Frontal cortex (tissue), 3 donors: ENCODE measurements at regions not wholly inside any gene's neighbourhood (a gene's known extent, or its start where the extent isn't known, plus 50 kb on each side); places are given as distances from the start of the nearest gene placed in this dataset.

ENCODE experiments used
- DNase-seq, 2 donors: peaks; one replicate each; pipeline ENCODE4 v3.0.0; 2012; ENCODE audit warnings: low spot score in 2 of 2
- FAIRE-seq: peaks from 2 replicates; lab custom pipeline; 2012; peaks lifted over from hg19 to GRCh38; lab: Jason Lieb, UNC
- donor health status: control.
- donor health status: control.
- donor health status: control.

DNA sequence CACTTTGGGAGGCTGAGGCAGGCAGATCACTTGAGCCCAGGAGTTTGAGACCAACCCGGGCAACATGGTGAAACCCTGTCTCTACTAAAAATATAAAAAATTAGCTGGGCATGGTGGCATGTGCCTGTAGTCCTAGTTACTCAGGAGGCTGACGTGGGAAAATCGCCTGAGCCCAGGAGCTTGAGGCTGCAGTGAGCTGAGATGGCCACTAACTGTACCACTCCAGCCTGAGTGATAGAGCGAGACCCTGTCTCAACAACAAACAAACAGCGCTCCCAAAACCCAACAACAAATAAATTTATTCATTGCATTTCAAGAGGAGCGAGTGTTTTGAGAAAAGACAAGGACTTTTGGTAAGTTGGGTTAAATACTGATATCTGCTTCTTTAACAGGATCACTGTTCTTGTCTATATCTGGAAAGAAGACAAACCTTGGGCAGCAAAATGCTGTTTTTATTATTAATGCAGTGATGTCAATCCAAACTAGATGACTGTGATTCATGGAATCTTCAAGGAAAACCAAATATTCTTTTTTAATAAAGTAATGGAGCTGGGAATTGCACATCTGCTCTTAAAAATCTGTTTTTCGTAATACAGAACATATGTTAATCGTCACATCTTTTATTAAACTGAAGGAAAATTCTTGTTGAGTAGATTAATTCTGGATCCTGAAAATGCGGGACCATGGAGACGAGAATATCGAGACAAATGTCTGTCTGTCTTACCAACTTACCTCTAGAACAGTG is 90.8 kb upstream of the LIMCH1 start:
- FAIRE-seq: no peak
- DNase-seq: no peak

DNA sequence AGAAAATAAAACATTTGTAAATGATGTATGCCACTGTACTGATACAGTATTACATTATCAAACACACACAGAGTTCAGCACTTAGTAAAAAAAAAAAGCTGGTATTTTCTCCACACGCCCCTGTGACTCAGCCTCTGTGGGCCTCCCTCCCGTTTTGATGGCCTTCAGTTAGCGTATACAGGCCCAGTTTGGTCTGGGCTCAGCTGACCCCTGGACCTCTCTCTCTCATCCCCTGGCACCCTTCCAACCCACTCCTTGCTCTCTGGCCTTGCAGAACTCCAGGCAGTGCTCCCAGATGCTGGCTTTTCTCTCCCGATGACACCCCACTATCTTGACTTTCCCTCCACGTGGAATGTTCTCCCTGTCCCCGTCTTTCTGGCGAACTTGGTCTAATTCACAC is 89.0 kb upstream of the LIMCH1 start:
- no peak for FAIRE-seq
- DNase-seq: no peak

GRCh38 chr4:41451961-41452360 is 86.0 kb upstream of the LIMCH1 start:
- no peak for FAIRE-seq
- DNase-seq: no peak

- no peak for DNase-seq
- FAIRE-seq: no peak
These were observed 85.3 kb upstream of the LIMCH1 start for GRCh38 chr4:41452484-41453225.

- DNase-seq (no peak), FAIRE-seq (no peak)
These were observed 83.5 kb upstream of the LIMCH1 start for GRCh38 chr4:41454423-41454822.

DNA sequence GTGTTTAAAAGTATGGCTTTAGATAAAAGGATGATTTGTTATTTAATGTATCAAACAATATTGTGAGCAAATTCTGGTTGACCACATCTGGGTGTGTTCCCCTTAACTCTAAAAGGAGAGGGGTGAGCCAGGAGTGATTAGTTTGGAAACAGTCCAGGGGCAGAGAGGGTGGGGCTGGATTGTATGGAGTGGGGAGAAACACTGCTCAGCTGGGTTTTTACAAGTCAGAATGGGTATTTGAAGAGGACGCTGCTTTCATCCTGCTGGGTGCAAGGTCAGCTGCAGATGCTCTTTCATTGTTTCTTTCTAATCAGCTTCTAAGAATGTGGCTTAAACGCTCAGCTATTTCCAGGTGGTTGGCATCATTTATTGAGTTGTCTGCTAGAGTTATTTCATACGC is 82.8 kb upstream of the LIMCH1 start:
- DNase-seq (no peak), FAIRE-seq (no peak)

DNA sequence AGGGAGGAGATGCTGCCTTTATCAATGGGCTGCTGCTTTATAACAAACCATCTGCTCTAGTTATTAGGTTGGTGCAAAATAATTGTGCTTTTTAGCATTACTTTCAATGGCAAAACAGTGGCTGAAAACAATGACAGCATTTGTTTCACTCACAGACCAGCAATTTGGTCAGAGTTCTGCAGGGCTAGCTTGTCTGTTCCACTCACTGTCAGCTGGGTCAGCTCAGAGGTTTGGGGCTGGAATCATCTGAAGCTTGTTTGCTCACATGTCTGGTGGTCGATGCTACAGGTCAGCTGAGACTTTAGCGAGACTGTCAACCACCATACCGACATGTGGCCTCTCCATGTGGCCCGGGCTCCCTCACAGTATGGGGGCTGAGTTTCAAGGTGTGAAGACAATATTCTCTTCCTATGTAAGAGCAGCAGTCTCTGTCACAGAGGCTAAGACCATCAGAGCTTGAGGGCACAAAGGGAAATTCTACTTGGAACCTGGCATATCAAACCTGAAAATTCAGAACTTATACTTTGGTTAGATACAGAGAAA is 81.3 kb upstream of the LIMCH1 start:
- FAIRE-seq: no peak
- DNase-seq: no peak

GRCh38 chr4:41458689-41459088 is 79.3 kb upstream of the LIMCH1 start:
- DNase-seq (no peak), FAIRE-seq (no peak)

- FAIRE-seq (no peak), DNase-seq (no peak)
These were observed 77.3 kb upstream of the LIMCH1 start for GRCh38 chr4:41460641-41461040.

DNA sequence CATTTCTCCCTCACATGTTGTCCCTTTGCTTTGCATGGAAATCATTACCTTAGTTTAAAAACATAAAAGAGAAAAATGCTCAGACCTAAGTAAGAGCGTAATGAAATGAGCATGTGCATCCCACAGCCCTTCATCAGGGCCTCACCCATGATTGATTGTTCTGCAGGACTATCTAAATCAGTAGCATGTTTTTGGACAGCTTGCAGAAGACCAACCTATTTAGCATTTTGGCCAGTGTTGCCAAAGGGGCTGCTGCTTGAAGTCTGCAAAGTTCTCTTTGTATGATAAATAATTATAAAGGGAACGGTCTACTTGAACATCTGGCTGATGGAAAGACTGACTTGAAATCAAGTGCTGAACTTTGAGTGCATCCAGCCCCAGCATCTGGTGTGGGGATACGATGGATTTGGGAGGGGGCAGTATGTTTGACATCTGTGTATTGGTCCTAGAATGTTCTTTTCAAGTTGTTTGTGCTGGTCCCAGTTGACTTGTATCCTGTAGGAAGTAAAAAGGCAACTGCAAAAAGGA is 76.1 kb upstream of the LIMCH1 start:
- FAIRE-seq: no peak

GRCh38 chr4:41465146-41465761 is 72.7 kb upstream of the LIMCH1 start:
- FAIRE-seq: no peak
- no peak for DNase-seq

More for the DNA sequence above, 76.1 kb upstream of the LIMCH1 start:
- no peak for DNase-seq

DNA sequence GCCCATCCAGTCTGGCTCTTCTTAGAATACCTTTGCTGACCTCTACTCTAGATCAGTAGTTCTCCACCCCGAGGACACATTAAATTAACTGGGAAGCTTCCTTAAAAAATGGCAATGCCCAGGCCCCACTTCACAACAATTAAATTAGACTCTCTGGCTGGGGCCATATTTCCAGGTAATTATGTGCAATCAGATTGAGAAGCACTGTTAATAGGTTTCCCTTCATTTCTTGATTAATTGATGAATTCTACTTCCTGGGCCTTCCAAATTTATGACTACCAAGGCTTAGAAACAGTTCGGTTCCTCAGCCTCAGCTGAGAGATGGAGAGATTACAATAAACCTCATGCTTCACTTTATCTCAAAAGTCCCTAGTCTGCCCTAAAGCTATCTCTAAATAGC is 71.7 kb upstream of the LIMCH1 start:
- DNase-seq: no peak
- no peak for FAIRE-seq

DNA sequence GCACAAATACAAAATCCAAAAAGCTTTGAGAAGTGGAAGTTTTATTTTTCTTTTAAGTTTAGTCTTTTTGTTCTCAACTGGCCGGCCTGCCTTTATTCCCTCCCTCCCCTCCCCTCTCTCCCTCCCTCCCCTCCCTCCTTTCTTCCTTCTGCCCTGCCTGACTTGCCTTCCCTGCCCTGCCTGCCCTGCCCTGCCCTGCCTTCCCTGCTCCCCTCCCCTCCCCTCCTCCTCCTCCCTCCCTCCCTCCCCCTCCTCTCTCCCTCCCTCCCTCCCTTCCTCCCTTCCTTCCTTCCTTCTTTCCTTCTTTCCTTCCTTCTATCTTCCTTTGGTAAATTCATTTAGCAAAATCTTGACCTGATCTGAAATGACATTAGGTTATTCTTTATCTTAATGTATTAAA is 69.8 kb upstream of the LIMCH1 start:
- no peak for FAIRE-seq

DNA sequence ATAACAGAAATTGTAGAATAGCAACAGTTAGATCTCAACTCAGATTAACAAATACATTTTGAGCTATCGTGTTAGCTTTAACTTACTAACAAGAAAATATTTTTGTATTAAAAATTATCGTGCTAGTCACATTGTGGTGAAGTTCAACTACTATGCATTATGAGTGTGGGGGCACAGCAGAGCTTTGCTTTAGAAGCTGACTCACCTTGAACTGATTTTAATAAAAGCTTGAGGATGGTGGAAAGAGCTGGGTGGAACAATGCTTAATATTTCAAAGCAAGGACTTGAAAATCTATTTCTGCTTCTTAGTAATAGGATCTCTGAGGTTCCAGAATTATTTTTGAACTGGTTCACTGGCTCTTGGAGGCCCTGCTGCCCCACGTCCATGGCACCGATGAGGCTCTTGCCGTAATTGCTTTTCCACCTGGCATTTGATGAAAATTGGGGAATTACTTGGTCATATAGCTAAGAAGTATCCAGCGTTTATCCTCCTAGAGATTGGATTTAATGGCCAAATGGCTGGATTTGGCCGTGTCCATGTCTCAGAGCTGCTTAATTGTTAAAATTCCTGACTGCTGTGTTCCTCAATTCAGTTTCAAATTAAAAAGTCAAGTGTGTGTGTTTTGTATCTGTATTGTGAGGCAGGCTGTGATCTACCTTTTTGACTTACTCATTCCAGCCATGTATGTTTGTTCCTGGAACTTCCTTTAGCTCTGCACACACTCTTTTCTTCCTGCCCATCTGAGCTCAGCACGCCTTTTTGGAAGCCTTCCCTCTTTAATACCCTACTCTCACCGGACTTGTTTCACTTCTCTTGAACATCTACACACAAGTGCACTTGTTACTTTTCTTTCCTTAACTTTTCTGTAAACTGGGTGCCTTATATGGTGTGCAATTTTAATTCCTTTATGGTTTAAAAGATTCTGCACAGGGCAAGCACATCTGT is 66.6 kb upstream of the LIMCH1 start:
- no peak for DNase-seq
- FAIRE-seq: no peak

More for the DNA sequence above, 69.8 kb upstream of the LIMCH1 start:
- no peak for DNase-seq

DNA sequence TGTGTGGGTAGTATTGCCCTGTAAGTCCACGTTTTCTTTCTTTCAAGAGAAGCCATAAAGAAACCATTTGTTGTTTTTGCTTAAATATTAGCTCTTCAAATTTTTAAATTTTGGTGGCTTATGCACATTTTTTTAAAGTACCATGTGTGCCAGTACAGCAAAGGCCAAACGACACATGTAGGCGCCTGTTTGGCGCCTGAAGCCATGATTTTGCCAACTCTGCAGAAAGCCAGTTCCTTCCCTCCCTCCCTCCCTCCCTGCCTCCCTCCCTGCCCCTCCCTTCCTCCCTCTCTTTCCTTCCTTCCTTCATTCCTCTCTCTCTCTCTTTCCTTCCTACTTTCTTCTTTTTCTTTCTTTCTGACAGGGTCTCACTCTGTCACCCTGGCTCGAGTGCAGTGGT is 65.9 kb upstream of the LIMCH1 start:
- FAIRE-seq (no peak), DNase-seq (no peak)

- FAIRE-seq (no peak), DNase-seq (no peak)
These were observed 64.8 kb upstream of the LIMCH1 start for GRCh38 chr4:41473176-41473575.

DNA sequence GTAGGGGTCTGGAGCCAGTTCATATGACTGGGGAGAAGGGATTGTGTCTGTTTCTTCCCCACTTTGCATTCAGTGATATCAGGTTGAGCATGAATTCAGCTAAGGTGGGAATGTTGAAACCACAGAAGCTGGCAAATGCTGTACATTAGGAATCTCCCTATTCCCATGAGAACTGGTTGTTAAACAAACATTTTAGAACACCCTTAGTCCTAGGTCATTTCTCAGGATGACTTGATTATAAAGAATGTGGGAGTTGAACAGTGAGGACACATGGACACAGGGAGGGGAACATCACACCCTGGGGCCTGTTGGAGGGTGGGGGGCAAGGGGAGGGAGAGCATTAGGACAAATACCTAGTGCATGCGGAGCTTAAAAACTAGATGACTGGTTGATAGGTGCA is 62.6 kb upstream of the LIMCH1 start:
- DNase-seq: no peak
- no peak for FAIRE-seq

DNA sequence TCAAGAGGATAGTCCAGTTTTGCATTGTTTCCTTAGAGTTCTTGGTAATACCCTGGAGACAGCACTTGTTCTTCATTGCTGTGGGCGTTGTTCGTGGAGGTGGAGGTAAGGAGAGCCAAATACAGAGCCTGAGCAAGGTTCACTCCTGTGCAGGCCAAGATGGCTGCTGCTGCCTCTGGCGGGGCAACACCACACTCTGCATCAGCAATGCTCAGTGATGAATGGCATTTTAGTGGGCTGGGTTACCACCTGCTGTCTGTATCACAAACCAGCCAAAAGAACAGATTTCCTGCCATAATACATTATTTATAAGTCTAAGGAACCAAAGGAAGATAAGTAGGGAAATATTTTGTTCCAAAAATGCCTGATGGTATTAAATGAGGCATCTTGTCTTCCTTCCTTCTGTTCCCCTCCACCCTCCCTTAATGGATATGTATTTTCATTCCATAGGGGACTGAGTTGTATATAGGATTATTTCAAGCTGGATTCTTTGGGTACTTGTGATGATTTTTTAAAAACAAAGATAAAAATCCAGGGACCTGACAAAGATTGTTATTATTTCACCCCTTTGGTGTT is 61.6 kb upstream of the LIMCH1 start:
- DNase-seq (no peak), FAIRE-seq (no peak)

DNA sequence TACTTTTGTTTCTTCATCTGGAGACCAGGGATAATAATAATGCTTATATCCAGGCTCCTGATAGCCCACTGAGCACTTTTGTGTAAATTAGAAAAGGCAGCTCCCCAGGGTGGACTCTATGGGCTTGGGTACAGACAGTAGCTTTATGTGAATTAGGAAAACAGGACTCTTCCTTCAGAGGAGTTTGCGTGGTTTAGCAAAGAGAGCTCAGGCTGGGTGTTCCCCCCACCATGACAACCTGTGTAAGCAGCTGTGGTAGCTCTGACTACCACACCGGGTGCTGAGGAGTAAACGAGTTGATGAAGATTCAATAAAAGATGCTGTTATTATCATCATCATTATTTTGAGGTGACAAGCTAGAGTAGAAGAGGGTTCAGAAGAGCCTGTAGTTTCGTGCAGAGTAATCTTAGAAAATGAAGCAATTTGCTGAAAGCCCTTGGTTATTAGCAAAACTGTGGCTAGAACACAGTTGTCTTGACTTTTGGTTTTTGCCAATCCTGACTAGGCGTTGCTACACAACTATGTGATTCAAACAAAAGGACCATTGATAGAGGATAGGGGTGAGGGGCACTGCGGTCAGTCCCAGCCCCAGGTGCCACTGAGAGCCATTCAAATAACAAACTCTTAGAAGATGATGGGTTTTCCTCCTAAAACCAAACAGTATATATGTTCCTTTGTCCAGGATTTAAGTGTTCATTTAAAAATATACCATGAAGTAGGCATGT is 60.6 kb upstream of the LIMCH1 start:
- FAIRE-seq (no peak), DNase-seq (no peak)
